GM19238 (cell line): ENCODE measurements at regions not wholly inside any gene's neighbourhood (a gene's known extent, or its start where the extent isn't known, plus 50 kb on each side); places are given as distances from the start of the nearest gene placed in this dataset.

Experiments used
- DNase-seq: peaks from one replicate; pipeline ENCODE4 v3.0.0; 2011; ENCODE audit warnings: low spot score; ENCODE audit not compliant: insufficient read length

- no peak for DNase-seq
Measured at GRCh38 chr3:31416980-31417379, 115.7 kb upstream of the STT3B start.

GRCh38 chr3:31417486-31417885, 115.2 kb upstream of the STT3B start:
- DNase-seq: no peak

- no peak for DNase-seq
Measured at GRCh38 chr3:31420311-31420710, 112.4 kb upstream of the STT3B start.

GRCh38 chr3:31421314-31422048, 111.2 kb upstream of the STT3B start:
- no peak for DNase-seq

- no peak for DNase-seq
Measured at GRCh38 chr3:31422237-31422636, 110.5 kb upstream of the STT3B start.

- DNase-seq: no peak
Measured at GRCh38 chr3:31423482-31423881, 109.2 kb upstream of the STT3B start.

- no peak for DNase-seq
Measured at GRCh38 chr3:31425401-31425800, 107.3 kb upstream of the STT3B start.

- DNase-seq: no peak
Measured at GRCh38 chr3:31427623-31428022, 105.1 kb upstream of the STT3B start.

- no peak for DNase-seq
Measured at GRCh38 chr3:31431321-31431720, 101.4 kb upstream of the STT3B start.

- no peak for DNase-seq
Measured at GRCh38 chr3:31432897-31433678, 99.6 kb upstream of the STT3B start.

GRCh38 chr3:31433679-31433992, 99.1 kb upstream of the STT3B start:
- DNase-seq: no peak

- no peak for DNase-seq
Measured at GRCh38 chr3:31434819-31435218, 97.9 kb upstream of the STT3B start.

GRCh38 chr3:31436830-31437229, 95.9 kb upstream of the STT3B start:
- no peak for DNase-seq

- no peak for DNase-seq
Measured at GRCh38 chr3:31438742-31439141, 94.0 kb upstream of the STT3B start.

GRCh38 chr3:31439890-31440750, 92.6 kb upstream of the STT3B start:
- no peak for DNase-seq

- no peak for DNase-seq
Measured at GRCh38 chr3:31440878-31441277, 91.8 kb upstream of the STT3B start.

GRCh38 chr3:31442755-31443154, 90.0 kb upstream of the STT3B start:
- DNase-seq: no peak

- DNase-seq: no peak
Measured at GRCh38 chr3:31444220-31445142, 88.2 kb upstream of the STT3B start.

- DNase-seq: no peak
Measured at GRCh38 chr3:31445701-31446100, 87.0 kb upstream of the STT3B start.

- DNase-seq: no peak
Measured at GRCh38 chr3:31448035-31448881, 84.5 kb upstream of the STT3B start.
